Stimulated activated CD4-positive, alpha-beta T cell treated with anti-CD3 and anti-CD28 coated beads, Interleukin-4, amount 100 ng/mL, for 1 hour (primary cell): ENCODE measurements at regions not wholly inside any gene's neighbourhood (a gene's known extent, or its start where the extent isn't known, plus 50 kb on each side); places are given as distances from the start of the nearest gene placed in this dataset.
"Not testable (repeated sequence)": the region's sequence is repeated elsewhere in the genome, so short reads cannot be mapped to it uniquely, and the experiment has no call there.

Source experiments
- DNase-seq: peaks from one replicate; pipeline ENCODE4 v3.0.0-alpha.2; 2020

DNA sequence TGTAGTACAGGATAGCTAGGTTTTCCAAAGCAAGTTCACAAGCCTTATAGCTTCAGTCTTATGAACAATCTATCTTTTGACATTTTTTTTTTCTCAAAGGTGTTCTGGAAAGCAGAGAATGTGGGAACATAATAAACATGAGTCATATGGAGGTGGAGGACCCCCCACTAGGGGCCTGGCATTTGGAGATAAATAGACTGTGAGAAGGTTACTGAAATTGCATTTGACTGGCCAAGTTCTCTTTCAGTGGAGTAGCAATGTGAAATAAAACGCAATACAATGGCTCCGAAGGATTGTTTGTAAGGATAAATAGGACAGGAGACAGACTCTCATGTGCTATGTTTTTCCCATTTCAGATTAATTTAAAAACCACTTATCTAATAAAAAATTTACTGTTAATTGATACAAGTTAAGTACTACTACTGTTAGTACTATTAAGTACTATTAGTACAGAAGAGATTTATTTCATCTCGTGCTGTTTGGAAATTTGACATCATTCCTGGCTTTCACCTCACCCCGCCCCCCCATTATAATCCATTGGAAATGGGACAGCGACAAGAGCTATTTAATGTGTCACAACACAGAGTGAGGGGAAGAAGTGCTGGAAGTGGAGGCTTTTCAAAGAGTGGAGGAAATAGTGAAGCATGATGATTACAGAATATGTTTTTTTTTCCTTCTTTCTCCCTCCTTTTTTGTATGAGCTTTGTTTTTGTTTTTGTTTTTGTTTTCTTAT lies 122.6 kb upstream of the ID4 start:
- DNase-seq: no peak

DNA sequence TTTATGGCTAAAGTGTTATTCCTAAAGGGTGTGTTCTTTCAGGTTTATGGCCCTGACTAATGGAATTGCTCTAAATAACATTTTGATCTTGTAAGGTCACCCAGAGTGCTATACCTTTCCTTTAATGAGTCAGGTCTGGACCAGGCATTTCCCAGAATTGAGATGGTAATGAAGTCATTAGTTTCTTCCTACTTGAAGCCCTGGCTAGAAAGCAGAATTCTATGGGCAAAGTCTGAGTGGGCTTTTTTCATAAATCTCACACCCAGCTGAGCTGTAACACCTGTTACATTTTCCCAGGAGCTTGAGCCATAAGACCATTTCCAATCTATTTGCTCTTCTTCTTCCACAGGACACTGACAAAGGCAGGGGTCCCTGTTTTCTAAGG lies 122.0 kb upstream of the ID4 start:
- DNase-seq: no peak

DNA sequence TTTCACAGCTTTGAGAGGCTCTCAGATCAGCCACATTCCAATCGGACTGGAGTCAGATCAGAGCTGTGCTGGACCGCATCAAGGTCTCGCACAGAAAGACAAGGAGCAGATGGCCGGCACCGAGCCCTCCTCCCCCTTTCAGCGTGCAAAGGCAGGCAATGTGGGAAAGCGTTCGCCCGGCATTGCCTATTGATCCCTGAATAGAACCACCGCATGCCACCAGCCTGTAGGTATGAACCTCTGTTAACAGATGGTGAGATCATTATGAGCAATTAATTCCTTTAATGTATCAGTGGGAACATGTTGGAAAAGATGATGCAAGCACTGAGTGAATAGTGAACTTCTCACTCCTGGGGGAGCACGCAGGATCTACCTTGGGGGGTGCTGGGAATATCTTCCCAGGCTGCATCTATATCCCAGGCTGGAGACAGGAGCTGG lies 117.5 kb upstream of the ID4 start:
- no peak for DNase-seq

DNA sequence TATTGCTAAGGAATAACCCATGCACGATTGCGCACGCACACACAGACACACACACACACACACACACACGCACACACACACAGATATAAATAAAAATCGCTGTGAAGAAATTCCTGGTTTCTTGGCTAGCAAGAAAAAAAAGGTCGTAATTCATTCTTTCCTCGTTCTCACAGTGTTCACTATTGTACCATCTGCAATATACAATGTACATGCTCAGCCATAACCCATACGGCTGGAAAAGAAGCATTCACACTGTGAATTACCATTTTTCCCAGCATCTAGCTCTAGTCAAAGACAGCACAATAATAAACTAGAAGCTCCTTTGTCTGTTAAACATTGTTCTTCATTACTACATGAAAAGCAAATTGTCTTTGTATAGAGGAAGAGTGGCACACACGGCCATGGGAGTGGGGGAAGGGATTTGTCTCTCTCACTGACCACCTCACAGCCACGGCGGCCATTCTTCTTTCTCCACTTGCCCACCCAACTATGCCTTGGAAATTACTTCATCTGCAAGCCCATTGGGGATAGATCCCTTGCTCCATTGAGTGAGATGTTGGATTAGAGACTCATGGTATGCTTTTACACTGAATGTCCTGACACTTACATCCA lies 115.3 kb upstream of the ID4 start:
- no peak for DNase-seq

DNA sequence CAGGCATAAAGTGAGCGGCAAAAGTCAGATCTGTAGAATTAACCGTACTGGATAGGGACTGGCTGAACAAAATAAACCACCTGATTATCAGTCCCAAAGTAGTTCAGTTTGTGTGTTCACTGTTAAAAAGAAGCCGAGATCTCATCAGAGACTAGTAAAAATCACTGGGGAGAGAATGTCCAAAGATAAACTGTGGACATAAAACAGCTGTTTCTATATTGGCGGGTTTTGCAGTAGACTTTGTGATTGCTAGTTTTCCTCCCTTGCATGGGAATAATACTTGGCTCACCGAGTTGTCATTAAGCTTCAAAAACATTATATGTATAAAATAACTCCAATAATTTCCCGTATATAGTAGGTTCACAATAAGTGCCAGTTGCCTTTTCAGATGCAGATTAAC lies 114.2 kb upstream of the ID4 start:
- DNase-seq: no peak

DNA sequence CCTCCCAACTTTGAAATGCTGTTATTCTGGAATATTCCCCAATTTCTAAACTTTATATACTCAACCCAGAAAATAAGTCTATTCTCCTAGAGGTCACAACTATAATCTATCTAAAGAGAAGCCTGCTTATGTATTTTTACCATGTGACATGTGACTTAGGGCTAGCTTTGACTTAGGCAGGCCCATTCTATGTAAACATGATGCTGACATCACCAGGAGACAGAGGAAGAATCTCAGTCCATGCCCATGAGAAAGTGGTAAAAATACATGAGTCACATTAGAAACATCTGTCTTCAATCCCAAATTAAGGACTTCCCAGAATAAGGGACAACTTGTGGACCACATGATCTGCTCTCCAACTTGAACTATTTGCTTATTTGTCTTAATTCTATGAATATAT lies 113.6 kb upstream of the ID4 start:
- DNase-seq: no peak

DNA sequence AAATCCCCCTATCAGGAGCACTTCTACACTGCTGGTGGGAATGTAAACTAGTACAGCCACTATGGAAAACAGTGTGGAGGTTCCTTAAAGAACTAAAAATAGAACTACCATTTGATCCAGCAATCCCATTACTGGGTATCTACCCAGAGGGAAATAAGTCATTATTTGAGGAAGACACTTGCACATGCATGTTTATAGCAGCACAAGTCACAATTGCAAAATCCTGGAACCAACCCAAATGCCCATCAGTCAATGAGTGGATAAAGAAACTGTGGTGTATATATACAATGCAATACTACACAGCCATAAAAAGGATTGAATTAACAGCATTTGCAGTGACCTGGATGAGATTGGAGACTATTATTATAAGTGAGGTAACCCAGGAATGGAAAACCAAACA lies 111.7 kb upstream of the ID4 start:
- DNase-seq: not testable (repeated sequence)

DNA sequence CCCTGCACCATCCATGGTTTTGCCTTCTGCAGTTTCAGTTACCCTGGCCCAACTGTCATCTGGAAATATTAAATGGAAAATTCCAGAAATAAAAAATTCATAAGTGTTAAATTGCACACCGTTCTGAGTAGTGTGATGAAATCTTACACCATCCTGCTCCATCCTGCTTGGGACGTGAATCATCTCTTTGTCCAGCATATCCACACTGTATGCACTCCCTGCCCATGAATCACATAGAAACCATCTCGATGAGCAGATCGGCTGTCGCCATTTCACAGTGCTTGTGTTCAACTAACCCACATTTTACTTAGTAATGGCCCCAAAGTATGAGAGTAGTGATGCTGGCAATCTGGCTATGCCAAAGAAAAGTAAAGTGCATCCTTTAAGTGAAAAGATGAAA lies 105.9 kb upstream of the ID4 start:
- no peak for DNase-seq

DNA sequence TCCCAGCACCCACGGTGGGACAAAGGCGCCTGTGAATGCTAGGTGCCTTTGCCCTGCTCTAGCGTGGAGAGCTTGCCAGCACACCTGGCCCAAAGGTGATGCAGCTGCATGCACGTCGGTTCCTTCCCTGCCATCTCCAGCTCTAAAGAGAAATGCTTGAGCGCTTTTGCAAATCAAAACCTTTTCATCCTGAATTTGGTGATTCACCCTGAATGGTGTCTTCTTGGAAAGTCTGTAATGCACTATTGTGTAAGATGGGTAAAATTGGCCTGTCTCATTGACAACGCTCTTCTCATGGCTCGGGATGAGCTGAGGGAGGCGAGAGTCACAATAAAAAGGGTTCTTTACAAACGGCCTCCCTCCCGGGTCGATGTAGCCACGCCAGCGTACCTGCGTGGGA lies 103.1 kb upstream of the ID4 start:
- no peak for DNase-seq

DNA sequence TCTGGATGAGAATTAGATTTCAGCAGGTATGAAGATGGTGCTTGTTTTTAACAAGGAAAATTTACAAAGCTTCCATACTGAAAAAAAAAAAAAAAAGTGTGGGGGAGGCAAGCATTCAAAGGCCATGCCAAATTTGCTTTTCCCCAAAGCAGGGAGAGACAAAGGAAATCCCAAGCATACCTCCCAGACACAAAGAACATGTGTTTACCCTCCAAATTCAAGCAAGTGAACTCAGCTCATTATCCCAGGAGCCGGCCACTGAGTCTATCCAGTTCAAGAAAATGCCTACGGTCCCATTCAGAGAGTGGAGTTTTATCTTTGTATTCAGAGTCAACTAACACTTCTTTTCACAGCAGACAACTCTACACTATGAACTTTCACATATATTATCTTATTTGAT lies 102.7 kb upstream of the ID4 start:
- DNase-seq: no peak

DNA sequence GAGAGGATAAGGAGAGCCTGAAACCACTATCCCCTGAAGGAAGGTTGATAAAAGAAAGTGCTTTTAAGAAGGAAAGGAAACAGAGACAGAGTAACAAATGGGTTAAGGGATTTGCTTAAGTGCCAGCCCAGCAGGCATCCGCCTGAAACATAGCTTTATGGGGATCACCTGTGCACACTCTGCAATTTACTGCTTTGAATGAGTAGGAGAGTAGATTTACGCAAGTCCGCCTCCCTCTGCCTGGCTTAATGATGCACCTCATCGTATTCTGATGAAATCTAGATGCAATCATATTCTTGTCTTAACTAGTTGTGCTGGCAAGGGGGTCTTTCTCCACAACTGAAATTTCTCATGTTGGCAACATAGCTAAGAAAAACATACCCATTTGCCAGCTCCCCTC lies 101.1 kb upstream of the ID4 start:
- DNase-seq: no peak

DNA sequence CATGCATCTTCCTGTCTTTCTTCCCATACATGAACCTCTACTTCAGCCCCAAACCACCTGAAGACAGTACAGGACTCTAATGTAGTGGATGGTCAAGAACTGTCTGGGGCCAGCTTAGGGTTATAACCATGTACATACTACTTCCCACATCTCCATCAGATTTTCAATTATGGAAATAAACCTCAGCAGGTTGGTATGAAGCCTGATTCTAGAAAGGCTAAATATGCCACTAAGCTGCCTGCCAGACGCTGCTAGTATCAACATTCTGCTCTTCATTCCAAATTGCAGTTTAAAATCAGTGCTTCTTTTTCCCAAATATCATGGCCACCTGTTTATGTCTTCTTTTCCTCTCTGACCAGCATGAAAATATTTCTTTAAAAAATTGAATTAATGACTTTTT lies 99.2 kb upstream of the ID4 start:
- DNase-seq: no peak

DNA sequence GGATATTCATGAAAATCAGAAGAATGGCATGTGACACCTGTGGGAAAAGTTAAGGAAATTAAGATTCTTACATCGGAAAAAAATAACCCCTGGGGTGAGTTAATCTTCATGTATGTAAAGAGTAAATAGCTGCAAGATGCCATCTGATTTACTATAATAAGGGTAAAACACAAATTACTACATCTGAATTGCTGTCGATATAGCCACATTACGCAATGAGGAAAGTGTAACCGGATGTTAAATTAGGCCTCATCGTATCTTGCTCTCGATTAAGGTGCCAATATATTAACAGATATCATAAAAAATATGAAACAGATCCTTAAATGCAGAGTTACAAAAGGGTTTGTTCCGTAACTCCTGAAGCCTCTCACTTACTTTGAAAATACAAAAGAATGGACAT lies 87.4 kb upstream of the ID4 start:
- no peak for DNase-seq

DNA sequence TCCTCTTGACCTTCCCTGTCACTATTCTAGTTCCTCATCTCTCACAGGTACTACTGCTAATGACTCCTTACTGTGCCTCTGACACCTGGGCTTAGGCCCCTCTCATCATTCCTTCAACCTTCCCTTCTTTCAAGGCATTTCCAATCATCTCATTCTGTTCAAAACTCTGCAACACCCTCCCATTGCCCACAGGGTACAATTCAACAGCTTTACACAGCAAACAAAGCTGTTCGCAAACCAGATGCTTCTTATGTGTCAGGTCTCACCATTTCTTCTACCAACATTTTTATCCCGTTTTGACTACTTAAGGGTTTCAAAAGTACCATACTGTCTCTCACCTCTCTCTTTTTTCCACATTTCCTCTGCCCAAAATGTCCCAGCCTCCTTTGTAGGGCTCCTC lies 84.4 kb upstream of the ID4 start:
- DNase-seq: no peak

DNA sequence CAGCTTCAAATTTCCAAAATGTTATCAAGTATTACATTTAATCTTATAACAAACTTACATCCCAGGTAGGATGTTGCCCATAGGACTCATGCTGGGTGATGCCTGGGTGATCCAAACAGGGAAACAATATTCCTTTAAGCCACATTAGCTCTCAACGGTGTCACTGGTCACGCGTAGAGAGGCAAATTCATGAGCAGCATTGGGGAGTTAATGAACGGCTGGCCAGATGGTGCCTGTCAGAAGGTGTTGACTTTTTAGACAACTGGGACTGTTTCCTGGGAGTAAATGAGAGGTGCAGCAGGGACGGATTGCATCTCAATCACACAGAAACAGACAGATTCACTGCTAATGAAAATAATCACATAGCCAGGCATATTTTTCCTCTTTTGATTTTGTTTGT lies 83.3 kb upstream of the ID4 start:
- DNase-seq: no peak

DNA sequence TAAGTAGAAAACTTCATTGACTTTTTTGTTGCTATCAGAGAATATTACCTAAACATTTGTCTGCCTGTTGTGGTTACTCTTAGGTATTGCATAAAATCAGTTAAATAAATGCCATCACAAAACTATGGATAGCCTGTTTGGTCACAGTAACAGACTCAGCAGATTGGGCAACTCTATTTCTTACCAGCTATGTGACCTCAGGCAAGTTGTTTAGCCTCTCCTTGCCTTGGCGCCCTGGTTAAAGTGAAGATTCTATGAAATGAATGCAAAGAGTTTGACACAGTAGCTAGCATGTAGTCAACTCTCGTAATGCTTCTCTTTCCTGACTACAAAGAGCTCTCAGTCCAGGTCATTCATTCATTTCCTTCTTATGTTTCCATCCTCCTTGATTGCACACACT lies 82.5 kb upstream of the ID4 start:
- DNase-seq: no peak

DNA sequence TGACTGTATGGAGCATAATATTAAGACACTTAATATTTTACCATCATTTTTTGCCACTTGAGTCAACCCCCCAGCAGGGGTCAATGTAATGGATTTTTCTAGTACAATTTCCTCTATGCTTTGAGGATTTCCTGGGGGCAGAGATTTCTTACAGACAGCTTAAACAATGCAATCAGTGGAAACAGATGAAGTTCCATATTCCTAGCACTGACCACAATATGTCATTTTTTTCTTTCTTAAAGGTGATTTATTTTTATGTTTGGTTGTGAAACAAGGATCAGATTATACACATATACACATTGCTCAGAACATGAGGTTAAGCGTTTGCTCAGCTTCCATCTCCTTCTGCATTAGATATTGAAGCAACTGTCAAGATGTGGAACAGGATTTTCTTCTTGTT lies 82.0 kb upstream of the ID4 start:
- DNase-seq: no peak

DNA sequence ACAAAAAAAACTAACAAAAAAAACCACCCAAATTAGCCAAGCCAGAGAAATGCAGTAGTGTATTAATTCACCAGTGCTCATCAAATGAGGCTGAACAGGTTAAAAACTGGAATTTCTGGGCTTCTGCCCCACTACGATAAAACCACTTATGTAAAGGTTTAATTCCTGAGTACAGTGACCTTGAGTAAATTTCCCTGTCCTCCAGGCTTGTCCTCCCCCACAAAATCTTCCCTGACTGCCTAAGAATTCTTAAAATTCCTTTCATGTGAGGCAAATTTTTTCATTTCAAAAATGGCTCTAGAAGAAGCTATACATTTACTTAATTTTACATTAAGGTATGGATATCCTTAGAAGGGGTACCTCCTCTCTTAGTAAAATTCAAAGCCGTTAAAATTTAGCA lies 80.1 kb upstream of the ID4 start:
- DNase-seq: no peak

DNA sequence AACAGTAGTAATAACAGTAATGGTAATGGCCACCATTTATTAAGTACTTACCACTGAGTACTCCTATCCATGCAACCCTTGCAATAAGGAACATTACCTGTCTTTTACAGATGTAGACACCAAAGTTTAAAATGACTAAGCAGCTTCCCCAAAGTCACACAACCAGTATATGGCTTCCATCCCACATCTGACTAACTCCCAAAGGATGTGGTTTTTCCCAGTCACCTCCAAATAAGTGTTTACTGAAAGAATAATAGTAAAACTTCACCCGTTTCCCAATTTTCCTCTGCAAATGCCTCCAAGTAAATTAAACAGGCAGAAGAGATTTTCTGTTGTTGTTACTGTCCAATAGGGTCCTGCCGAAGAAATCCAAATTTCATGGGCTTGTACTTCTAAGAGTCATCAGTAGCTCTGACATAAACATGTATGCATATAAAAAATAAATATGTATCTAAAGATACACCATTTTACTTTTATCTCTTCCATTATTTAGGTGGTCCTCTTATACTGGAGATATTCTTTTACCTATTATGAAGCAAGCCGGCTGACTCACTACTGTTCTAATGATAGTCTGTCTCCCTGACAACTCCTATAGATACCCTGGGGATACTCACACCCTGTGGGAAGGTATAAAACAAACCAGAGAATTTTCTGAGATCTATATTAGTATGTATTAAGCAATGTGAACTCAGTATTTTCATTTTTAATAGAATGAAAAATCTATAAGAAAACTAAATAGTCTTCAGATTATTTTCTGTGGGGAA lies 77.9 kb upstream of the ID4 start:
- DNase-seq: no peak

DNA sequence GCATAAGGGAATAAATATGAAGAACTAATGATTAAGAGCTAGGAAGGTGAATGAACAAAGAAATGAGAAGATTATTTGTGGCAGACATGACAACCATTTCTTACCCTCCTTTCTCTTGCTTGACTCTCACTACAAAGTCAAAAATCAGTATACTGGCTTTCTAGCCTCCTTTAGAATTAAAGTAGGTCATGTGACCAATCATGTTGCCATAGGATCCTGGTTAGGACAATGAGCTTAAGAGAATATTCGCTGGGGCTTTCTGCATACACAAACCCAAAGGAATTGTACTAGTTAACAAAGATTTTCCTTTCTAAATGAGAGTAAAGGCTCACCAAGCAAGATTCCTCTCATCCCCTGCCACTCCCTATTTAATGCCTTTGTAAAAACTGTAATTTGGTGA lies 76.0 kb upstream of the ID4 start:
- no peak for DNase-seq

DNA sequence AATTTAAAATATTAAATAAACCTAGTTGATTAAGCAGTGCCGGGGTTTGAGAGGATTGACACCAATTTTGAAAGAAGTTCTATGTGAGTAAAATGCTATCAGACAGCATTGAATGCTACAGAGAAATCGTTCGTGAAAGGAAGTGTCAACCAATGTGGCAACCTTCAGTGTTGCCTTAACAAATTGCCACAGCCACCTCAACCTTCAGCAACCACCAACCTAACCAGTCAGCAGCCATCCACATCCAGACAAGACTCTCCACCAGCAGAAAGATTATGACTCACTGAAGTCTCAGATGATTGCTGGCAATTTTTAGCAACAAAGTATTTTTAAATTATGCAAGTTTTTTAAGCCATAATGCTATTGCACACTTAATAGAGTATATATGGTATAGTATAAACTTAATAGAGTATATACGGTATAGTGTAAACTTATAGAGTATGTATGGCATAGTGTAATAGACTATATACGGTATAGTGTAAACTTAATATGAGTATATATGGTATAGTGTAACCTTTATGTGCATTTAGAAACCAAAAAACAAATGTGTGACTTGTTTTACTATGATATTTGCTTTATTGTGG lies 65.3 kb upstream of the ID4 start:
- DNase-seq: no peak

DNA sequence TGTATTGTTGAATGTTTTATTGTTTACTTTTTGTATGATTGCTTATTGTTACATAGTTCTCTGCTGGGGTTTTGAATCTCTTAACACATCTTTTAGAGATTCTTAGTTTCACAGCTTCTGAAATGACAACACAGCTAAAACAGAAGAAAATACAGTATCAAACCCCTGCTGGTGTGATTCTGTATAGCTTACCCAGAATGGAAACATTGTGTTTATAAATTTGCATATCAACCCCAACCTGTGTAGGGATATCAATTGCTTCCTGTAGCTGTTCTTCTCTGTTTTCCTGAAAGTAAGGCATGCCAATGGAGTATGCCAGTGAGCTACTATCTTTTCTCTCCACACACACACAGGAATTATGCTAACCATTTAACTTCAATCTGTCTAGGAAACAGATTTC lies 64.3 kb upstream of the ID4 start:
- no peak for DNase-seq

DNA sequence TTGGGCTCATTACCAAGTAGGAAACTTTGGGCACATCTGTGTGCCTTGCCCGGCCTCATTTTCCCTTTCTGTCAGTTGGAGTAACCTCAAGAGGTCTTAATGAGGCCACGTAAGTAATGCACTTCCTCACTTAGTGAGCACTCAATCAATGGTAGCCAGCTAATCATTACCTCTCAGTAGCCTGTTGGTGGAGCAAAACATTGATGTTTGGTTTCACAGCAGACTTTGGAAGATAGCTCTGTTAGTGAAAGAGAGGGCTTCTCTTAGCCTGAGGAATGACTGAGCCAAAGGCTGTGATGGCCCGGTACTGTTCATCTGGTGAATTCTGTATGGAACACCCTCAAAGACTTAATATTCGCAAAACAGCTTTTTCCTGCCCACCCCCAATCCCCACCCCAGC lies 55.9 kb upstream of the ID4 start:
- no peak for DNase-seq

DNA sequence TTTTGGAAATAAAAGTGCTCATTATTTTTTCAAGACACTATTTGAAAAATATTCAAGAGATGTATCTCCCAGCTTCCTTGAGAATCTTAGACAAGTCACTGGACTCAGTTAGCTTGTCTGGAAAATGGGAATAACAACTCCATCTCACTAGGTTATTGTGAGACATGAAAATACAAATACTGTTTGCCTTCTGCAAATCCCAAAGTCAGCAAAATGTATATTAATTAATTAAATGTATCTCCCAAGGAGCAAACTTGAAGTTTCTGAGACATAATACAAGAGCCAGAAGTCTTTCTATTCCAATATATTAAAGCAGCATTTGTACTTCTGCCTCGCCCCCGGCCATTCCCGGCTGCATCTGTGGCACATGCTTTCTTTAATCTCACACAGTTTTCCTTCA lies 54.6 kb upstream of the ID4 start:
- DNase-seq: no peak
